Fibroblast of pulmonary artery (primary cell): ENCODE measurements at regions not wholly inside any gene's neighbourhood (a gene's known extent, or its start where the extent isn't known, plus 50 kb on each side); places are given as distances from the start of the nearest gene placed in this dataset.

Experiments
- DNase-seq: peaks from one replicate; pipeline ENCODE4 v3.0.0-alpha.2; 2010; ENCODE audit warnings: low read depth
- H3K4me3 ChIP-seq: replicated peaks from 2 replicates; pipeline ENCODE4 v1.5.1; 2011; ENCODE audit warnings: low read depth, mild to moderate bottlenecking, control low read depth, low read length, moderate library complexity
- TF ChIP-seq, protein P1 (sequence below): IDR thresholded peaks from 2 replicates; pipeline ENCODE4 v1.5.1; 2011; ENCODE audit warnings: mild to moderate bottlenecking, control low read depth, low read length, inconsistent platforms; ENCODE audit errors: missing control alignments

DNA sequence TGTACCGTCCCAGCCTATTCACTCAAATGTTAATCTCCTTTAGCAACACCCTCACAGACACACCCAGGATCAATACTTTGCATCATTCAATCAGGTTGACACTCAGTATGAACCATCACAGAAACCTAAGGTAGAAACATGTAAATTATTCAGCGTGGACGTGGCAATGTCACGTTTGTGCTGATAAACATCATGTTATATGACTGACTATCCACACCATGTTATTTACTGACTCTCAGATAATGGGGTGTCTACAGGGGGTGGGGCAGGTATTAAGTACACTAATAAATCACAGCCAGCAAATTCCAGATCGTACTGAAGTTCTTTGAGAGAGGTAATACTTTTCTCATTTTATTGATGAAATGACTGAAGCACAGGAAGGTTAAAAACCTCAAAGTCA, 280.0 kb downstream of the C12orf75 start:
- TF ChIP-seq, protein P1, sequence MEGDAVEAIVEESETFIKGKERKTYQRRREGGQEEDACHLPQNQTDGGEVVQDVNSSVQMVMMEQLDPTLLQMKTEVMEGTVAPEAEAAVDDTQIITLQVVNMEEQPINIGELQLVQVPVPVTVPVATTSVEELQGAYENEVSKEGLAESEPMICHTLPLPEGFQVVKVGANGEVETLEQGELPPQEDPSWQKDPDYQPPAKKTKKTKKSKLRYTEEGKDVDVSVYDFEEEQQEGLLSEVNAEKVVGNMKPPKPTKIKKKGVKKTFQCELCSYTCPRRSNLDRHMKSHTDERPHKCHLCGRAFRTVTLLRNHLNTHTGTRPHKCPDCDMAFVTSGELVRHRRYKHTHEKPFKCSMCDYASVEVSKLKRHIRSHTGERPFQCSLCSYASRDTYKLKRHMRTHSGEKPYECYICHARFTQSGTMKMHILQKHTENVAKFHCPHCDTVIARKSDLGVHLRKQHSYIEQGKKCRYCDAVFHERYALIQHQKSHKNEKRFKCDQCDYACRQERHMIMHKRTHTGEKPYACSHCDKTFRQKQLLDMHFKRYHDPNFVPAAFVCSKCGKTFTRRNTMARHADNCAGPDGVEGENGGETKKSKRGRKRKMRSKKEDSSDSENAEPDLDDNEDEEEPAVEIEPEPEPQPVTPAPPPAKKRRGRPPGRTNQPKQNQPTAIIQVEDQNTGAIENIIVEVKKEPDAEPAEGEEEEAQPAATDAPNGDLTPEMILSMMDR = no peak
- DNase-seq = no peak
- no peak overlapping the region for H3K4me3 ChIP-seq

DNA sequence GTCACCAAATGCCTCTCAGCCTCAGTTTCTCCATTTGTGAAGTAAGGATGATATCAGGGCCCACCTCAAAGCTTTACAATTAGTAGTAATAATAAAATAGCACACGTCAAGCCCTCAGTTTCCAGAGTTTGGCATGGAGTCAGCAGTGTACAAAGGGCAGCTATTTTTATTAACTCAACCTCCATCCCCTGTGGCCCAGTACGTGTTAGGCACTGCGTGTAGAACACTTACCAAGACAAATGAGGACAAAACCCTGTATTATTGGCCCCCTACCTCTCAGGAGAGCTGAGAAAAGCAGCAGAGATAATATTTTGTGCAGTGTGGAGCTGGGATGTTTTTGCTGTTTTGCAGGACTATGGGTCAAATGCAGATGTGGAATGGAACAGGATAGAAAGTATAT, 280.8 kb downstream of the C12orf75 start:
- H3K4me3 ChIP-seq = no peak overlapping the region
- TF ChIP-seq, protein P1 = no peak
- DNase-seq = no peak

DNA sequence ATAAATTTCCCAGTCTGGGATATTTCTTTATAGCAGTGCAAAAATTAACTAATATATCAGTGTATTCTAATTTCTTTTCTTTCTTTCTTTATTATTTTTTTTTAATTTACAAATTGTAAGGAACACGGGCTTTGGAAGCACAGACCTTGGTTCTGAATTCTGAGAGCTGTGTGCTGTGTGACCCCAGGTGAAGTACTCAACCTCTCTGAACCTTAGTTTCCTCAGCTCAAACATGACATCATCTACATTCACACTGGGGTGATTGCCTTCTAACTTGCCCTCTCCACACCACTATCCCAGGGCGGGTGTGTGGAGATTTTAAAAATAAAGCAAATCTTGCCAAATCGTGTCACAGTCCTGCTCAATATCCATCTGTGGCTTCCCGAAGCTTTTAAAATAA, 282.8 kb downstream of the C12orf75 start:
- TF ChIP-seq, protein P1 = no peak

DNA sequence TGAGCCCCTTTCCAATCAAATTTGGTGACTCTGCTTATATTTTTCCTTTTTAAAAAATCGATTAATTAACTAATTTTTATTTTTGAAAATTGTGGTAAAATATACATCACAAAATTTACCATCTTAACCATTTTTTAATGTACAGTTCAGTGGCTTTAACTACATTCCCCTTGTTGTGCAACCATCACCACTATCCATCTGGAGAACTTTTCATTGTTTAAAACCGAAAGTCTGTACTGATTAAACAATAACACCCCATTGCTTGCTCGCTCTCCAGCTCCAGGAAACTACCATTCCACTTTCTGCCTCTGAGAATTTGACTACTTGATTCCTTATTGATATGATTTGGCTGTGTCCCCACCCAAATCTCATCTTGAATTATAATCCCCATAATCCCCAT, 283.4 kb downstream of the C12orf75 start:
- H3K4me3 ChIP-seq = no peak overlapping the region
- TF ChIP-seq, protein P1 = no peak
- peak; percentile 45 for DNase-seq

More for the DNA sequence above, 282.8 kb downstream of the C12orf75 start:
- no peak for DNase-seq
- H3K4me3 ChIP-seq = no peak overlapping the region

DNA sequence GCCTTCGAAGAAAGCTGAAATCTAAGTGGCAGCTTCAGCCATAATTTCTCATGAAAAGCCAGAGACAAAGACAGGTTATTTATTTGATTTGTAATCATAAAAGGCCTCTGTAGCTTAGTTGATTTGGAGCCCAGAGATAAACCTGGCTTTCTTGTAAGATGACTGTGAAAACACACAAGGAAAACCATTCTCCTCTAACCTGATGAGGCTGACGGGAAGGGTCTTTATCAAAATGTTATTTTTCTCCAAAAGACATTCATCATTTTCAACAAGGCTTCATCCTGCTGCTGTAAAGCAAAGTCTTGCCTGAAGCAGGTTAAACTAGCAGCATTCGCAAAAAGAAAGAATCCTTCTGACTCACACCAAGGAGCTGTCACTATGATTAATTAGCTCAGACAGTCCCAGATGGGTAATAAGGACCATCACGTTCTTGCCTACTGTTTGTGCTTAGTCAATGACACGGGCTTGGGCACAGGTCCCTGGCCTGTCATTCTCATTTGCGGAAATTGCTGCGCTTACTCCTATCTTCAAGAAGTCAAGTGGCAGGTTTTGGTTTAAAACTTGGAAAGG, 286.6 kb downstream of the C12orf75 start:
- TF ChIP-seq, protein P1 = no peak
- no peak overlapping the region for H3K4me3 ChIP-seq
- DNase-seq = no peak

DNA sequence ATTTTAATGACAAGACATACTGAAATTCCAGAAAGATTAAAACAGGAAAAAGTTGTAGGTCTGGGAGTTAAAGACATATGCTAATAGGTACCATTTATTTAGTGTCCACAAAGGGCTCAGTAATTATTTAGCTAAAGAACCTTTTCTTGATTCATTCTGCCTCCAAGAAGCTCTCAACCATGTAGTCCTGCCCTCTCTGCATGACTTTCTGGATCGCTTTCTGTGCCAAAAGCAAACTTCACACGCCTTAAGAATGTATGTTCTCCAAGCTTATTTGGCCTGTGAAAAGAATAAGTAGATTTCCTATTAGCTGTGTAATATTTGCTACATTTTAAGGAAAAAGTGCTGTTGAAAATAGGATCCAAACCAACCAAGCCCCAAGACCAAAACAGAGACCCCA, 291.7 kb downstream of the C12orf75 start:
- TF ChIP-seq, protein P1 = no peak
- no peak overlapping the region for H3K4me3 ChIP-seq
- DNase-seq = no peak
